H1 (cell line): ENCODE measurements at regions not wholly inside any gene's neighbourhood (a gene's known extent, or its start where the extent isn't known, plus 50 kb on each side); places are given as distances from the start of the nearest gene placed in this dataset.

Experiments used
- CTCF ChIA-PET: fragments of 300-600 bp; sonication (Branson Sonifier 250); formaldehyde crosslinking; loops from one replicate; lab custom pipeline; 2021; ENCODE audit not compliant: partially characterized antibody; lab: Charles Lee
- POLR2A ChIA-PET: fragments of 300-600 bp; sonication (Branson Sonifier 250); formaldehyde crosslinking; loops from one replicate; lab custom pipeline; 2021; ENCODE audit warnings: inconsistent platforms; ENCODE audit not compliant: partially characterized antibody; lab: Charles Lee
- DNase-seq, 2 experiments: peaks; one replicate each; pipeline versions ENCODE4 v3.0.0 to v3.0.0-alpha.2; 2010 to 2022; ENCODE audit warnings: low spot score in 2 of 2, low read depth in 1 of 2, mixed read lengths in 1 of 2
- FAIRE-seq: peaks from 2 replicates; lab custom pipeline; 2011; peaks lifted over from hg19 to GRCh38; lab: Jason Lieb, UNC
- H2AFZ ChIP-seq: 2 replicates; pipeline ENCODE4 v1.8.1; 2012; ENCODE audit warnings: low read length, inconsistent platforms
- H2AK5ac ChIP-seq: 2 replicates; pipeline ENCODE4 v1.6.1; 2013; ENCODE audit warnings: low read depth, low read length
- H2BK120ac ChIP-seq: replicated peaks from 2 replicates; pipeline ENCODE3; 2013; ENCODE audit warnings: low read depth, low read length, inconsistent platforms
- H2BK12ac ChIP-seq: 2 replicates; pipeline ENCODE4 v1.6.1; 2013; ENCODE audit warnings: low read depth, low read length
- H2BK15ac ChIP-seq: 2 replicates; pipeline ENCODE4 v1.6.1; 2013; ENCODE audit warnings: low read length
- H2BK20ac ChIP-seq: 2 replicates; pipeline ENCODE4 v1.6.1; 2013; ENCODE audit warnings: low read length
- H2BK5ac ChIP-seq: 2 replicates; pipeline ENCODE4 v1.6.1; 2013; ENCODE audit warnings: low read depth, low read length
- H3K14ac ChIP-seq: 2 replicates; pipeline ENCODE4 v1.6.1; 2013; ENCODE audit warnings: inconsistent platforms; ENCODE audit not compliant: insufficient read length
- H3K18ac ChIP-seq: 2 replicates; pipeline ENCODE4 v1.6.1; 2013; ENCODE audit warnings: low read length; ENCODE audit errors: extremely low read depth
- H3K23ac ChIP-seq: 2 replicates; pipeline ENCODE4 v1.6.1; 2013; ENCODE audit warnings: inconsistent platforms; ENCODE audit not compliant: insufficient read length
- H3K23me2 ChIP-seq: 2 replicates; pipeline ENCODE4 v1.6.1; 2013; ENCODE audit warnings: low read depth, low read length
- H3K27ac ChIP-seq: 2 replicates; pipeline ENCODE4 v1.6.1; 2011; ENCODE audit warnings: low read depth, low read length, inconsistent platforms
- H3K27me3 ChIP-seq, 4 experiments: replicated peaks in 1 of 4; 1 replicate in 1 of 4; 2 replicates in 3 of 4; pipeline versions ENCODE4 v1.6.1 to v1.8.1; 2011 to 2013; ENCODE audit warnings: low read length in 3 of 4, mild to moderate bottlenecking in 3 of 4, inconsistent platforms in 2 of 4, mixed read lengths in 2 of 4, moderate library complexity in 1 of 4; ENCODE audit not compliant: control insufficient read depth in 3 of 4, insufficient read depth in 3 of 4; ENCODE audit errors: extremely low read depth in 1 of 4
- H3K36me3 ChIP-seq, 4 experiments: 2 replicates each; pipeline versions ENCODE4 v1.6.1 to v1.8.1; 2011 to 2013; ENCODE audit warnings: mild to moderate bottlenecking in 4 of 4, low read length in 3 of 4, moderate library complexity in 2 of 4, control low read depth in 1 of 4, inconsistent platforms in 1 of 4; ENCODE audit not compliant: insufficient read depth in 4 of 4, control insufficient read depth in 2 of 4
- H3K4ac ChIP-seq: replicated peaks from 2 replicates; pipeline ENCODE3; 2013; ENCODE audit warnings: low read length, low read depth, mixed read lengths, inconsistent platforms; ENCODE audit not compliant: insufficient read length
- H3K4me1 ChIP-seq, 4 experiments: replicated peaks in 1 of 4; 1 replicate in 1 of 4; 2 replicates in 3 of 4; pipeline versions ENCODE4 v1.6.1 to v1.8.1; 2011 to 2013; ENCODE audit warnings: low read length in 3 of 4, inconsistent platforms in 2 of 4, mixed read lengths in 1 of 4; ENCODE audit not compliant: insufficient read depth in 4 of 4, control insufficient read depth in 3 of 4
- H3K4me2 ChIP-seq, 2 experiments: 2 replicates each; pipeline versions ENCODE4 v1.6.1 to v1.8.1; 2011 to 2013; ENCODE audit warnings: low read depth in 2 of 2, low read length in 2 of 2, control low read depth in 1 of 2, inconsistent platforms in 1 of 2, mild to moderate bottlenecking in 1 of 2; ENCODE audit not compliant: insufficient read depth in 1 of 2
- H3K4me3 ChIP-seq, 4 experiments: fragments of 200-600, 300-600 bp in 1 of 4; sonication (generic), shearing (Covaris generic), sonication (Bioruptor Twin) in 1 of 4; 2 replicates each; pipeline versions ENCODE4 v1.5.1 to v1.8.1; 2011 to 2016; ENCODE audit warnings: low read length in 4 of 4, low read depth in 3 of 4, control low read depth in 2 of 4, inconsistent platforms in 2 of 4, mild to moderate bottlenecking in 2 of 4, mixed read lengths in 1 of 4, moderate library complexity in 1 of 4; ENCODE audit not compliant: insufficient read depth in 2 of 4; ENCODE audit errors: extremely low read depth in 1 of 4
- H3K56ac ChIP-seq: replicated peaks from 2 replicates; pipeline ENCODE3; 2013; ENCODE audit warnings: low read depth, mild to moderate bottlenecking, mixed read lengths, low read length, inconsistent platforms; ENCODE audit not compliant: insufficient read length
- H3K79me1 ChIP-seq: 2 replicates; pipeline ENCODE4 v1.6.1; 2013; ENCODE audit warnings: low read depth, low read length, control low read depth
- H3K79me2 ChIP-seq, 2 experiments: 2 replicates each; pipeline versions ENCODE4 v1.6.1 to v1.8.1; 2012 to 2013; ENCODE audit warnings: low read length in 2 of 2, mild to moderate bottlenecking in 2 of 2, inconsistent platforms in 1 of 2; ENCODE audit not compliant: insufficient read depth in 2 of 2, control insufficient read depth in 1 of 2
- H3K9ac ChIP-seq, 4 experiments: replicated peaks in 1 of 4; 1 replicate in 1 of 4; 2 replicates in 3 of 4; pipeline versions ENCODE4 v1.6.1 to v1.8.1; 2011 to 2013; ENCODE audit warnings: low read depth in 3 of 4, low read length in 3 of 4, control low read depth in 2 of 4, mild to moderate bottlenecking in 2 of 4, moderate library complexity in 2 of 4, inconsistent platforms in 1 of 4; ENCODE audit errors: extremely low read depth in 1 of 4
- H3K9me3 ChIP-seq, 2 experiments: 2 replicates each; pipeline versions ENCODE4 v1.6.1 to v1.8.1; 2012 to 2013; ENCODE audit warnings: mild to moderate bottlenecking in 2 of 2, moderate library complexity in 2 of 2, control low read depth in 1 of 2, inconsistent platforms in 1 of 2, low read depth in 1 of 2, low read length in 1 of 2, mixed read lengths in 1 of 2; ENCODE audit not compliant: insufficient read depth in 2 of 2
- H4K20me1 ChIP-seq, 2 experiments: replicated peaks in 1 of 2; 2 replicates each; pipeline versions ENCODE3 to v1.8.1; 2011 to 2013; ENCODE audit warnings: inconsistent platforms in 2 of 2, low read length in 2 of 2, mild to moderate bottlenecking in 1 of 2; ENCODE audit not compliant: insufficient read depth in 2 of 2, control insufficient read depth in 1 of 2
- H4K5ac ChIP-seq: 2 replicates; pipeline ENCODE4 v1.6.1; 2013; ENCODE audit warnings: low read length, low read depth, mixed read lengths, inconsistent platforms; ENCODE audit not compliant: insufficient read length
- H4K8ac ChIP-seq: 2 replicates; pipeline ENCODE4 v1.8.0; 2013; ENCODE audit warnings: mild to moderate bottlenecking, moderate library complexity, low read length, inconsistent platforms; ENCODE audit not compliant: insufficient read depth; ENCODE audit errors: extremely low read depth
- H4K91ac ChIP-seq: replicated peaks from 2 replicates; pipeline ENCODE3; 2013; ENCODE audit warnings: low read length, mixed read lengths, inconsistent platforms; ENCODE audit not compliant: insufficient read length
- CHD2 ChIP-seq: IDR thresholded peaks from 2 replicates; pipeline ENCODE4 v1.6.1; 2012; ENCODE audit warnings: low read length, improper control_type of control experiment
- CREB1 ChIP-seq: IDR thresholded peaks from 2 replicates; pipeline ENCODE4 v1.6.1; 2012; ENCODE audit warnings: inconsistent platforms
- JUN ChIP-seq: IDR thresholded peaks from 2 replicates; pipeline ENCODE4 v1.6.1; 2011; ENCODE audit warnings: low read depth, mild to moderate bottlenecking, improper control_type of control experiment, low read length
- POLR2A ChIP-seq, 2 experiments: IDR thresholded peaks; 1 replicate in 1 of 2; 2 replicates in 1 of 2; pipeline ENCODE4 v1.6.1; 2011; ENCODE audit warnings: low read depth in 2 of 2, low read length in 2 of 2, mild to moderate bottlenecking in 2 of 2; ENCODE audit errors: control extremely low read depth in 1 of 2
- RAD21 ChIP-seq, 2 experiments: IDR thresholded peaks in 1 of 2; conservative IDR thresholded peaks in 1 of 2; 2 replicates each; pipeline ENCODE4 v1.6.1; 2011; ENCODE audit warnings: low read depth in 2 of 2, low read length in 2 of 2, improper control_type of control experiment in 1 of 2, inconsistent platforms in 1 of 2, mild to moderate bottlenecking in 1 of 2, moderate library complexity in 1 of 2
- SP2 ChIP-seq: IDR thresholded peaks from 2 replicates; pipeline ENCODE4 v1.6.1; 2012; ENCODE audit warnings: mild to moderate bottlenecking, low read length, inconsistent platforms
- TBP ChIP-seq: IDR thresholded peaks from 2 replicates; pipeline ENCODE4 v1.6.1; 2011; ENCODE audit warnings: low read depth, low read length, improper control_type of control experiment
- WGBS, 2 experiments: shearing (Covaris generic) in 1 of 2; methylation state at CpG; one replicate each; pipeline versions ENCODE4 v1.1.6 to v1.1.7; 2013 to 2015; ENCODE audit warnings: low lambda C conversion rate in 2 of 2, mixed read lengths in 2 of 2, inconsistent platforms in 1 of 2, low coverage in 1 of 2, missing lambda C conversion rate in 1 of 2; ENCODE audit not compliant: insufficient replicate concordance in 2 of 2, insufficient coverage in 1 of 2, insufficient read length in 1 of 2; ENCODE audit errors: extremely low coverage in 1 of 2, missing lambda C conversion rate in 1 of 2; 5-methylcytosine and 5-hydroxymethylcytosine counted together
- TF ChIP-seq, protein P1 (sequence below): IDR thresholded peaks from 2 replicates; pipeline ENCODE4 v1.6.1; 2012; ENCODE audit warnings: low read length, inconsistent platforms
- TF ChIP-seq, protein P2 (sequence below), 3 experiments: IDR thresholded peaks; 1 replicate in 2 of 3; 2 replicates in 1 of 3; pipeline versions ENCODE4 v1.5.1 to v1.6.1; 2011; ENCODE audit warnings: low read length in 3 of 3, mild to moderate bottlenecking in 3 of 3, inconsistent platforms in 2 of 3, low read depth in 1 of 3, moderate library complexity in 1 of 3; ENCODE audit not compliant: insufficient read depth in 1 of 3; ENCODE audit errors: control extremely low read depth in 1 of 3

DNA sequence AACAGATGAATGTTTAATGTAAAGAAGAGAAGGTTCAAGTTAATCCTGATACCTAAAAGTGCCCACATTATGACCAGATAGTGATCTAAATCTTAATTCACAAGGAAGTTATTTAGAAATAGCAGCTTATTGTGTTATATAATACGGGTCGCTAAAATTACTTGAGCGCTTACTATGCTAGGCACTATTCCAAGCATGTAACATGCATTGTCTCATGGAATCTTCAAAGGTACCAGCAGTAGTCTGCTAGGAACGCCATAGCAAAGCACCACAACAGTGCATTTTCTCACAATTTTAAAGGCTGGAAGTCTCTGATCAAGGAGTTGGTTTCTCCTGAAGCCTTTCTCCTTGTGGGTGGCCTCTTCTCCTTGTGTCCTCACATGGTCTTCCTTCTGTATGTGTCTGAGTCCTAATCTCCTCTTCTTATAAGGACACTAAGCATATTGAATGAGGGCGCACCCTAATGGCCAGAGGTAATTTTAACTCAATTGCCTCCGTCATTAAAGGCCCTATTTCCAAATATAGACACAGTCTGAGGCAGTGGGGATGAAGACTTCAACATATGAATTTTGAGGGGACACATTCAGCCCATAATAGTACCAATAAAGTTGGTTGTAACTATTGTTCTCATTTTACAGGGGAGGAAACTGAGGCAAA, 118.4 kb downstream of the LRRC30 start:
- Histone ChIP-seq H3K4me1 (no peaks in the 10 kb centered on the region), H2AFZ (no peak overlapping the region), H3K79me1 (no peaks in the 10 kb centered on the region), H3K79me2 (no peaks in the 10 kb centered on the region), H3K4me2 (no peak overlapping the region), H3K4me3 (no peak overlapping the region), H4K5ac (no peak overlapping the region), H3K4ac (no peak overlapping the region), H4K20me1 (no peaks in the 10 kb centered on the region), H3K23me2 (no peaks in the 10 kb centered on the region), H3K18ac (no peak overlapping the region), H2BK120ac (no peak overlapping the region), H4K8ac (no peak overlapping the region), H2BK5ac (no peak overlapping the region), H3K27me3 (no peaks in the 10 kb centered on the region), H3K9ac (no peak overlapping the region), H3K14ac (no peak overlapping the region), H2BK12ac (no peak overlapping the region), H3K36me3 (no peaks in the 10 kb centered on the region), H3K56ac (no peak overlapping the region), H3K23ac (no peak overlapping the region), H2AK5ac (no peak overlapping the region), H3K27ac (no peak overlapping the region), H2BK15ac (no peak overlapping the region), H2BK20ac (no peak overlapping the region), H4K91ac (no peak overlapping the region), H3K9me3 (no peaks in the 10 kb centered on the region)
- FAIRE-seq, result no peak
- 91% methylated on average over 6 of the region's 6 CpGs; no CpG with 5 or more reads in 1 of the 2 experiments for WGBS, 2 experiments
- DNase-seq, result no peak
- CTCF ChIA-PET, result interaction anchor here (0.9 to 1.5 kb wide), 8 partner anchors 9 to 125 kb away, joined by 3 to 8 read pairs (median 3); no protein-coding TSS in a partner anchor
- no peak for TF ChIP-seq CHD2
- TF ChIP-seq, protein P1, sequence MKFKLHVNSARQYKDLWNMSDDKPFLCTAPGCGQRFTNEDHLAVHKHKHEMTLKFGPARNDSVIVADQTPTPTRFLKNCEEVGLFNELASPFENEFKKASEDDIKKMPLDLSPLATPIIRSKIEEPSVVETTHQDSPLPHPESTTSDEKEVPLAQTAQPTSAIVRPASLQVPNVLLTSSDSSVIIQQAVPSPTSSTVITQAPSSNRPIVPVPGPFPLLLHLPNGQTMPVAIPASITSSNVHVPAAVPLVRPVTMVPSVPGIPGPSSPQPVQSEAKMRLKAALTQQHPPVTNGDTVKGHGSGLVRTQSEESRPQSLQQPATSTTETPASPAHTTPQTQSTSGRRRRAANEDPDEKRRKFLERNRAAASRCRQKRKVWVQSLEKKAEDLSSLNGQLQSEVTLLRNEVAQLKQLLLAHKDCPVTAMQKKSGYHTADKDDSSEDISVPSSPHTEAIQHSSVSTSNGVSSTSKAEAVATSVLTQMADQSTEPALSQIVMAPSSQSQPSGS, result no peak
- no peak for TF ChIP-seq CREB1
- peak; percentile 24 to 26 for TF ChIP-seq RAD21 (IDR thresholded peaks at IDR 0.05 in 1 of 2, conservative IDR thresholded peaks at IDR 0.05 in 1 of 2; ENCODE audit: low read depth in 2 of 2, low read length in 2 of 2)
- no peak for TF ChIP-seq POLR2A (IDR thresholded peaks at IDR 0.05; ENCODE audit: control extremely low read depth in 1 of 2, low read depth in 2 of 2, low read length in 2 of 2)
- TF ChIP-seq JUN, result no peak
- TF ChIP-seq, protein P2, sequence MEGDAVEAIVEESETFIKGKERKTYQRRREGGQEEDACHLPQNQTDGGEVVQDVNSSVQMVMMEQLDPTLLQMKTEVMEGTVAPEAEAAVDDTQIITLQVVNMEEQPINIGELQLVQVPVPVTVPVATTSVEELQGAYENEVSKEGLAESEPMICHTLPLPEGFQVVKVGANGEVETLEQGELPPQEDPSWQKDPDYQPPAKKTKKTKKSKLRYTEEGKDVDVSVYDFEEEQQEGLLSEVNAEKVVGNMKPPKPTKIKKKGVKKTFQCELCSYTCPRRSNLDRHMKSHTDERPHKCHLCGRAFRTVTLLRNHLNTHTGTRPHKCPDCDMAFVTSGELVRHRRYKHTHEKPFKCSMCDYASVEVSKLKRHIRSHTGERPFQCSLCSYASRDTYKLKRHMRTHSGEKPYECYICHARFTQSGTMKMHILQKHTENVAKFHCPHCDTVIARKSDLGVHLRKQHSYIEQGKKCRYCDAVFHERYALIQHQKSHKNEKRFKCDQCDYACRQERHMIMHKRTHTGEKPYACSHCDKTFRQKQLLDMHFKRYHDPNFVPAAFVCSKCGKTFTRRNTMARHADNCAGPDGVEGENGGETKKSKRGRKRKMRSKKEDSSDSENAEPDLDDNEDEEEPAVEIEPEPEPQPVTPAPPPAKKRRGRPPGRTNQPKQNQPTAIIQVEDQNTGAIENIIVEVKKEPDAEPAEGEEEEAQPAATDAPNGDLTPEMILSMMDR (IDR thresholded peaks at IDR 0.05; ENCODE audit: control extremely low read depth in 1 of 3, insufficient read depth in 1 of 3, low read depth in 1 of 3, low read length in 3 of 3), result peak in 1 of 3 experiments; percentile 16; a peak in 1 of 4 replicates
- no peak for TF ChIP-seq TBP
- TF ChIP-seq SP2, result no peak
- POLR2A ChIA-PET, result no interaction called here
